ENCODE measurements at regions not wholly inside any gene's neighbourhood (a gene's known extent, or its start where the extent isn't known, plus 50 kb on each side); places are given as distances from the start of the nearest gene placed in this dataset.
"Not testable (repeated sequence)": the region's sequence is repeated elsewhere in the genome, so short reads cannot be mapped to it uniquely, and the experiment has no call there.

DNA sequence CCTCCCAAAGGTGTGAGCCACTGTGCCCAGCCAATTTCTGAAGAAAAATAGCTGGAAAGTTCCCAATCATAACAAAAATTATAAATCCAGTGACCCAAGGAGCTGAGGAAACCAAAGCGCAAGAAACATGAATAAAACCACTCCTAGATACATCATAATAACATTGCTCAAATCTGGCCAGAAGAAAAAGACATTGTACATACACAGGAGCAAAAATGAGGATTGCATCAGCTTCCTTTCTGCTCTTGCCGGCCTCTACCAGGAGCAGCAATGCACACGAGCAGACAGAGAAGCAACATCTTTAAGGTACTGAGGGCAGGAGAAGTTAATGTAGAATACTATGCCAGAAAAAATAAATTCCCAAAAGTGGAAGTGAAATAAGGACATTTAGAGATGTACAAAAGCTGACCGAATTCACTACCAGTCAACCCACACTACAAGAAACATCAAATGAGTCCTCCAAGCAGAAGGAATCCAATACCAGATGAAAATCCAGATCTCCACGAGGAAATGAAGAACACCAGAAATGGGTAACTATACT, 127.0 kb upstream of the NBPF11 start:
- not testable (repeated sequence) for H3K9me3 Mint-ChIP-seq; H3K4me1 Mint-ChIP-seq; H3K27me3 Mint-ChIP-seq (ENCODE audit: low read depth); H3K36me3 Mint-ChIP-seq (ENCODE audit: low read depth)
- Mint-ChIP-seq H3K27ac (peak overlapping the region in 1 of 3 experiments; percentile 43), H3K4me3 (peak overlapping the region; percentile 86 to 91 (median 89))

DNA sequence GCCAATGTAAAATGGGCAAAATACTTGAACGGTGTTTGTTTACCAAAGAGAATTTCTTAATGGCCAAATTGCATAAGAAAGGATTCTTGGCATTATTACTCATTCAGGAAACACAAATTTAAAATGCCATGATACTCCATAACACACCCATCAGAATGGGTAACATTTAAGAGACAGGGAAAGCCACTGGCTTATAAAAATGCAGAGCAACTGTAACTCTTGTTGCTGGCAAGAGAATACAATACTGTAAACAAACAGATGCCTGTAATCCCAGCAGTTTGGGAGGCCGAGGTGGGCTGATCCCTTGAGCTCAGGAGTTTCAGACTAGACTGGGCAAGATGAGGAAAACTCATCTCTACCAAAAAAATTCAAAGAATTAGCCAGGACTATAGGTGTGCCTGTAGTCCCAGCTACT, 125.8 kb upstream of the NBPF11 start:
- peak overlapping the region; percentile 25 to 58 (median 32) for H3K4me3 Mint-ChIP-seq

DNA sequence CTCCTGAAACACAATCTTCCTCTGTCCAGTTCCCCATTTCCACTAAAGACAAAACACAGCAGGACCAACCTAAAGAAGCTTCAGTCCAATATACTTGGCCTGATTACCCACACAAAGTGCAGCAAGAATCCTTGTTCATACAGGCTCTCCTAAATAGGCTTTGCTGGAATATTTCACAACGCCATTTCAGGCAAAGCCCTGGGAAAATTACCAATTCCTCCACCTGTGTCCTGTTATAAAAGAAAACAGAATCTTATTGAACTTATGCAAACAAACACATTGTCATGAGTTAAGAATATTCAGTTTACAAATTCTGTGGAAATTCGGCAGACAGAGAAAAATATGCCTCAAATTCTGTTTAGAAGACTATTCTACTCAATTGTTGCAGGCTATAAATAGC, 115.0 kb upstream of the NBPF11 start:
- H3K9me3 Mint-ChIP-seq; H3K36me3 Mint-ChIP-seq (ENCODE audit: low read depth); H3K4me3 Mint-ChIP-seq; H3K4me1 Mint-ChIP-seq; H3K27ac Mint-ChIP-seq: not testable (repeated sequence)
- H3K27me3 Mint-ChIP-seq (ENCODE audit: low read depth), result peaks cover 36% of the 10 kb centered on the region

More for the DNA sequence above, 125.8 kb upstream of the NBPF11 start:
- H3K27me3 Mint-ChIP-seq (ENCODE audit: low read depth); H3K27ac Mint-ChIP-seq; H3K36me3 Mint-ChIP-seq (ENCODE audit: low read depth); H3K9me3 Mint-ChIP-seq; H3K4me1 Mint-ChIP-seq: not testable (repeated sequence)

DNA sequence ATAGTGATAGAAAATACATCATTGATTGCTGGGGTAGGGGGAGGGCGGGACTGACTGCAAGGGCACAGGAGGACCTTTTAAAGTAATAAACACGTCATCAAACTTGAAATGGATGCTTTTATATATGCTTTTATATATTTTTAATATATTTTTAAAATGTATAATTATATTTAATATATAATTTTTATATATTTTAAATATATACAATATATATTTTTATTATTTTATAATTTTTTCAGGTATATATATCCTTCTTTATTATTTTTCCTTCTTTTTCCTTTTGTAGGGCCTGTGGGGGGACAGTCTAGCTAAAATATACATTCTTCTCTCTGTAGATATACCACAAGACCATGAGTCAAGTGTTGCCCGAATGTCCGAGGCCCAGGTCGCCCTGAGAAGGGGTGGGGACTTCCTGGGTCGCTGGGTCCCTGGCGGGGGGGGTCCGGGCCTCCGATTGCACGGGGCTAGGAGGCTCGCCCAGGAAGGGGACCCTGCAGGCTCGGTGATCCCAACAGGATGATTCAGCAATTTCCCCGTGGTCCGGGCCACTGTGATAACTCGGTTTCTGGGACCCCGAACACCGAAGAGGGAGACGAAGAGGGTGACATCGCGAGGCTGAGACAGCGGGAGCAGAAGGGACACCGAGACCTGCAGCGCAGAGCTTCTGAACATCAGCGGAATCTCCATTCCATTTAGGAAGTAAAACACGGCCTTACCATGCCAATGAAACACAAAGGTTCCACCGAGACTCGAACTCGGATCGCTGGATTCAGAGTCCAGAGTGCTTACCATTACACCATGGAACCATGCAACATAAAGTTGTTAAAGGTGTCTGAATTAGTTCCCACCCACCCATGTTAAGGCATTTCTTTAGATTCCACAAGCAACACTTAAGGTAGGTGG, 112.5 kb upstream of the NBPF11 start:
- TF ChIP-seq, protein P1, sequence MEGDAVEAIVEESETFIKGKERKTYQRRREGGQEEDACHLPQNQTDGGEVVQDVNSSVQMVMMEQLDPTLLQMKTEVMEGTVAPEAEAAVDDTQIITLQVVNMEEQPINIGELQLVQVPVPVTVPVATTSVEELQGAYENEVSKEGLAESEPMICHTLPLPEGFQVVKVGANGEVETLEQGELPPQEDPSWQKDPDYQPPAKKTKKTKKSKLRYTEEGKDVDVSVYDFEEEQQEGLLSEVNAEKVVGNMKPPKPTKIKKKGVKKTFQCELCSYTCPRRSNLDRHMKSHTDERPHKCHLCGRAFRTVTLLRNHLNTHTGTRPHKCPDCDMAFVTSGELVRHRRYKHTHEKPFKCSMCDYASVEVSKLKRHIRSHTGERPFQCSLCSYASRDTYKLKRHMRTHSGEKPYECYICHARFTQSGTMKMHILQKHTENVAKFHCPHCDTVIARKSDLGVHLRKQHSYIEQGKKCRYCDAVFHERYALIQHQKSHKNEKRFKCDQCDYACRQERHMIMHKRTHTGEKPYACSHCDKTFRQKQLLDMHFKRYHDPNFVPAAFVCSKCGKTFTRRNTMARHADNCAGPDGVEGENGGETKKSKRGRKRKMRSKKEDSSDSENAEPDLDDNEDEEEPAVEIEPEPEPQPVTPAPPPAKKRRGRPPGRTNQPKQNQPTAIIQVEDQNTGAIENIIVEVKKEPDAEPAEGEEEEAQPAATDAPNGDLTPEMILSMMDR (IDR thresholded peaks at IDR 0.05; ENCODE audit: unreplicated experiment in 3 of 3), result no peak
- Mint-ChIP-seq H3K4me3 (peak overlapping the region; percentile 87 to 89 (median 89)), H3K27me3 (ENCODE audit: low read depth) (peaks cover 48% of the 10 kb centered on the region), H3K36me3 (ENCODE audit: low read depth) (no peaks in the 10 kb centered on the region), H3K27ac (peak overlapping the region in 1 of 3 experiments; percentile 85), H3K9me3 (no peaks in the 10 kb centered on the region), H3K4me1 (peaks cover 7% of the 10 kb centered on the region)

DNA sequence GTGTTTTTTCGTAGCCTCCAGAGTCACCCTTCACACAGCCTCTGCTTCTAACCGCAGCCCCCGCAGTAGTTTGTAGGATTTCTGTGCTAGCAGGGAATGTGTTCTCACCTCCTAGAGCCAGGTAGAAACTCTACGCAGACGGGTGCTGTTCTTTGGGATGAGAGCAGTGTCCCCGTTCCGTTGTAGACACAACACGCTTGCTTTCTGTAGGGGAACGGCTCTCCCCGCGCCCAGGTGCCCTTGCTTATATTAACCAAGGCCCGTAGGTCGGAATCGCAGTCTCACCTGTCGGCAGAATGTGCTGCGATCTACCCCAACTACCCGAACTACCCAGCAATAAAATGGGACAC, 111.8 kb upstream of the NBPF11 start:
- no peaks in the 10 kb centered on the region for H3K36me3 Mint-ChIP-seq (ENCODE audit: low read depth)
- no peaks in the 10 kb centered on the region for H3K9me3 Mint-ChIP-seq
- peak overlapping the region; percentile 87 to 89 (median 89) for H3K4me3 Mint-ChIP-seq
- peak overlapping the region; percentile 85 to 97 (median 88) for H3K27ac Mint-ChIP-seq
- H3K27me3 Mint-ChIP-seq (ENCODE audit: low read depth), result peaks cover 53% of the 10 kb centered on the region
- TF ChIP-seq, protein P1 (IDR thresholded peaks at IDR 0.05; ENCODE audit: unreplicated experiment in 3 of 3), result no peak
- peaks cover 7% of the 10 kb centered on the region for H3K4me1 Mint-ChIP-seq

DNA sequence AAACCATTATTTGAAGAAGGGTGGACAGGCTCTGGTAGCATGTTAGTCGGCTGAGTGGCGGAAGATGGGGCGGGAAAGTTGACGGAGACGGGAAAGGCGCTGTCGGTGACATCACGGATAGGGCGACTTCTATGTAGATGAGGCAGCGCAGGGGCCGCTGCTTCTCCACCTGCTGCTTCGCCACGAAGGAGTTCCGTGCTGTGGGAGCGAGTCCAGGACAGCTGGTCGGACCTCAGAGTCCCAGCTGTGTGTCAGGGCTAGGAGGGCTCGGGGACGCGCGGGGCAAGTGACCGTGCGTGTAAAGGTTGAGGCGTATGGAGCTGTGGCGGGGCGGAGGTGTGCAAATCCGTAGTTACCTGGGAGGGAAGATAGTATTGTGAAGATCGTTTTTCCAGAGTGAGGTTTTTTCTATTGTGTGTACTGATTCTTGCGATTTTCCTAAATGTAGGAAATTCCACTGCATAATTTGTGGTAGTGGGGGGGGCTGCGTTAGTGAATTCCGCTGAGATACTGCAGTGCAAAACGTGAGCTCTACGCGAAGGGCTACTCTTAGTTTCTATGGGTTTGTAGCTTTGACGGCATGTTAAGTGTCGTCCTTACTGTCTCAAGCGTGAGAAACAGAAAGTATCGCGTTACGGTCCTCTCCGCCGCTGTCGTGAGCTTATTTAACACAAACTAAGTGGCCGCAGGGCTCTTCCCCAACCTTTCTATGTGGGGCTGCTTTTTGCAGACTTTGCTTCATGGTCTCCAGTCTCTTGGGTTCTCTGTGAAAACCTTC, 111.2 kb upstream of the NBPF11 start:
- no peaks in the 10 kb centered on the region for H3K36me3 Mint-ChIP-seq (ENCODE audit: low read depth)
- H3K4me3 Mint-ChIP-seq, result peak overlapping the region; percentile 87 to 89 (median 89)
- peaks cover 53% of the 10 kb centered on the region for H3K27me3 Mint-ChIP-seq (ENCODE audit: low read depth)
- H3K27ac Mint-ChIP-seq, result peak overlapping the region; percentile 85 to 97 (median 88)
- peaks cover 7% of the 10 kb centered on the region for H3K4me1 Mint-ChIP-seq
- TF ChIP-seq, protein P1 (IDR thresholded peaks at IDR 0.05; ENCODE audit: unreplicated experiment in 3 of 3), result no peak
- no peaks in the 10 kb centered on the region for H3K9me3 Mint-ChIP-seq

DNA sequence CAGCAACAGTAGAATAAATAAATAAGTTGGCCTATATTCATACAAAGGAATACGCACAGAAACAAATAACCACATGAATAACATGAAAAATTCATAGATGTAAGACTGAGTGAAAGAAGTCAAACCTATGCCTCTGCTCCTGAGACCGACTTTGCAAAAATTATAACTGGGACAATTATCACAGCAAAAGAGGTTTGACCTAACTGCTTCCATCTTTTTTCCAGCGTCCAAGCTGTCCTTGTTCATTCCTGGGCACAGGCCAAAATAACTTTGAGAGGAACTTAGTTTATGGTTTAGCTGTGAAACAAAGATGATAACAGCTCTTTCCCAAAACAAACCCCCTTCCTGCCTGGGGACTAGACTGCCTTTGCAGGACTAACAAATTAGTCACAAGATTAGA, 109.6 kb upstream of the NBPF11 start:
- Mint-ChIP-seq H3K4me3 (peak overlapping the region in 2 of 3 experiments; percentile 40 to 67), H3K27me3 (ENCODE audit: low read depth) (peaks cover 48% of the 10 kb centered on the region), H3K27ac (peak overlapping the region in 1 of 3 experiments; percentile 33)
- not testable (repeated sequence) for H3K36me3 Mint-ChIP-seq (ENCODE audit: low read depth); H3K4me1 Mint-ChIP-seq; H3K9me3 Mint-ChIP-seq

DNA sequence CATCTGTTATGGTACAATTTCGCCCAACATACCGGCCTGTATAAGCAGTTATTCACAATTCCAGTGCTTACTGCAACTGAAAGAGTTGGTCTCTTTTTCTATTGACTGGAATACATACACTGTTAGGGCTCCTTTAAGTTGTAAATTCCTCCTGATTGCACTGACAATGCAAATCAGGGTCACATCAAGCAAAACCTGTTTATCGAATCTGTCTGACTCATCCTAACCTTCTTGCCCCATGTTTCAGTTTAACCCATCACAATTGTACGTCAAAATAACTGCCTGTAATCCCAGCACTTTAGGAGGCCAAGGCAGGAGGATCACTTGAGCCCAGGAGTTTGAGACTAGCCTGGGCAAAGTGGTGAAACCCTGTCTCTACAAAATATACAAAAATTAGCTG, 105.8 kb upstream of the NBPF11 start:
- not testable (repeated sequence) for H3K36me3 Mint-ChIP-seq (ENCODE audit: low read depth); H3K9me3 Mint-ChIP-seq; H3K4me3 Mint-ChIP-seq; H3K27ac Mint-ChIP-seq; H3K4me1 Mint-ChIP-seq
- peaks cover 31% of the 10 kb centered on the region for H3K27me3 Mint-ChIP-seq (ENCODE audit: low read depth)

Data from nephron (organoid).